T47D (cell line): ENCODE measurements at regions not wholly inside any gene's neighbourhood (a gene's known extent, or its start where the extent isn't known, plus 50 kb on each side); places are given as distances from the start of the nearest gene placed in this dataset.

Experiments
- DNase-seq, 2 experiments: peaks; one replicate each; pipeline versions ENCODE4 v3.0.0 to v3.0.0-alpha.2; 2011 to 2012; ENCODE audit warnings: low read depth in 1 of 2, low spot score in 1 of 2
- JUND ChIP-seq: IDR thresholded peaks from 2 replicates; pipeline ENCODE4 v1.6.1; 2012; ENCODE audit warnings: low read depth
- in situ Hi-C: cut with HindIII; loops from 2 replicates; pipeline ENCODE4 v1.10.0; 2016; ENCODE audit warnings: low sequenced_read_pairs, low pct_unique_long_range_greater_than_20kb

DNA sequence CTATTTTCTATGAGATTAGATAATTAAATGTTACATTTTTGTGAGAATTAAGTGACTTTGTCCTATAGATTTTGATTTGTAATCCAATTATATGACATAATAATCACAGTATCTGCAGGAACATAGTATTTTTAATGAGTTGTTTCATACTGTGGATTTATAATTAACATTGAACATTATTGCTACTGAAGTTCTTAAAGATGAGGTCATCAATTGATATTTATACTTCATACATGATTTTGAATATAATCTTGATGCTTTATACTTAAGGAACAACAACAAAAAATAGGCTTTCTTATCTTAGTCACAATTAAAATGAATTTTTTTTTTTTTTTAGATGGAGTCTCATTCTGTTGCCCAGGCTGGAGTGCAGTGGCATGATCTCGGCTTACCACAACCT is 846.6 kb downstream of the SI start:
- DNase-seq = no peak
- no peak for TF ChIP-seq JUND
- in situ Hi-C loops = no loop called here

DNA sequence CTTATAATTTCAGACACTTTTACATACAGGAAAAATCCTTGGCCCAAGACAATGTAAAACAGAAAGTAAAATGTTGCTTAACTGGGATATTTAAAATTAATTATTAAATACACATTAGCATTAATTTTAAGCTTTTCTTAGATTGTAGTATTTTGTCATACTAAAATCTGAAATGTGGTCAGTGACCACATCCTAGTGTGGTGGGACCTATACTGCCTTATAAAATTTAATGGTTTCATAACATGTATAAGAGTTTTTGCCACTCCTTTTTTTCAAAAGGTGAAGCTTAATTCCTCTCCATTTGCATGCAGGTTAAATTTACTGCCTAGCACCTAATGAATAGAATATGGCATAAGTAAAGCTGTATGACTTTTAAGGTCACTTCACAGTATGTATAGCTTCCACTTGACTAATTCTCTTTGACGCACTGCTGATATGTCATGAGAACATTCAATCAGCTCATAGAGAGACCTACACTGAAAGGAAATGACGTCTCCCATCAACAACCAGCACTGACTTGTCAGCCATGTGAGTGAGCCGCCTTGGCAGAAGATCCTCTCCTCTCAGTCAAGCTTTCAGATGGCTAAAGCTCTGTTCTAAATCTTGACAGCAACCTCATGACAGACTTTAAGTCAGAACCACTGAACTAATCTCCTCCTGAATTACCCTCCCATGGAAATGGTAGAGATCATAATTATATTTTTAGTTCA is 847.8 kb downstream of the SI start:
- in situ Hi-C loops = no loop called here
- no peak for TF ChIP-seq JUND
- no peak for DNase-seq

DNA sequence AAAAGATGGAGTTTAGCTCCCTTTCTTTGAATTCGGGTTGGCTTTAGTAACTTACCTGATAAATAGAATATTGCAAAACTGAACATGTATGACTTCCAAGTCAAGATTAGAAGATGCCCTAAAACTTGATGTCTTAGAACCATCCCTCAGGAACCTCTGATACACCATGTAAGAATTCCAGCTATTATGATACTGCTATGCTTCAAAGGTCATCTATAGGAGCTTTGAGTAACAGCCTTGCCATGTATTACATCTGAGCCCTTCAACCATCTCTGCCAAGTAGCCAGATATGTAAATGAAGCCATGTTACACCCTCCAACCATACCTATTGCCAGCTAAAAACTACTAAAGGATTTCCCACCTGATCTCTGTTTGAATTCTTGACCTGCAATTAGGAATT is 854.2 kb downstream of the SI start:
- TF ChIP-seq JUND = no peak
- DNase-seq = no peak
- in situ Hi-C loops = no loop called here

DNA sequence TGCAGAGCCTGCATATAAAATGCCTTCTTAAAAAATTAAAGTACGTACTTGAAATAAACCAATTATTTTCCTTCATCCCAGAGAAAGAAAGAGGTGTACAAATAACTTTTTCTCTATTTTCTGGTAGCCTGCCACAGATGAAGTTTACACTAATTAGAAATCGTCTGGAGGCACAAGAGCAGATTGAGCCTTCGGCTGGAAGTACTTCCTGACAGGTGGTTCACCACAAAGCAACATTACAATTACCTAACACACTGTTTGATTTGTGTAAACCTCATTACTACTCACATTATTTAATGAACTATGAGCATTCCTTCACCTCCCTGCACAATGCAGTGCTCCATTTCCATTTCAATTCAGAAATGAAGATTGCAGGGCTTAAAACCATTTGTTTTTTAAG is 856.1 kb downstream of the SI start:
- in situ Hi-C loops = no loop called here
- no peak for DNase-seq
- no peak for TF ChIP-seq JUND

DNA sequence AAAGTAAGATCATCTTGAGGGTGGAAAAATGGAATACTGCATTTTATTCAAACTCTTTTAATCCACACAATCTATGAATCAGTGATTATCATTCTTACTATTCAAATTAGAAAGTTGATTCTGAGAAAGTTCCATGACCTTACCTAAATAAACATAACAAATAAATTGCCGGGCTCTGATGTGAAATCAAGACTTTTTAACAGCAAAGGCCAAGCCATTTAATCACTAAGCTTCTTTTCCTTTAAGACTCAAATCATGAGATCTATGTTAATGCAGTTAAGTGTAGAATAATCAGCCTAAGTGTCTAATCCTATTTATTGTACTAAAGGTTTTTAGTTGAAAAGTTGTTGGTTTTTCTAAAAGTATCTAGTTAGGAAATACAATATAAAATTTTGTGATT is 857.0 kb downstream of the SI start:
- TF ChIP-seq JUND = no peak
- DNase-seq = no peak
- in situ Hi-C loops = no loop called here

DNA sequence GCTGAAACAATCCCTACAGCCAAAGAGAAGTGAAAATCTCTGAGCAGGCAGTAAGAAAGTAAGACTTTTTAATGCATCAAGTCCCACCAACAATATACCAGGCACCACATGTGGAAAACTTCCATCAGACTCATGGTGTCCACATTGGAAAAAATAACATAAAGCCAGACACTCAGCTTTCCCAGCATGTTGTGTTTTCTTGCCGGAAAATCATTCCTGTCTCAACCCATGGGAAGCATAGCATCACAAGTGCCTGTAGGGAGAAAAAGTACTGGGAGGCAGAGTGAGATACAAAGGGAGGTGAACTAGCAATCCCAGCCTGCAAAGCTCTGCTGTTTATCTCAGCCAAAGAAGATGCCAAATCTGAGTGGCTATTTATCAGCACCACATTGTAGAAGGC is 868.9 kb downstream of the SI start:
- DNase-seq = no peak
- in situ Hi-C loops = no loop called here
- TF ChIP-seq JUND = no peak

DNA sequence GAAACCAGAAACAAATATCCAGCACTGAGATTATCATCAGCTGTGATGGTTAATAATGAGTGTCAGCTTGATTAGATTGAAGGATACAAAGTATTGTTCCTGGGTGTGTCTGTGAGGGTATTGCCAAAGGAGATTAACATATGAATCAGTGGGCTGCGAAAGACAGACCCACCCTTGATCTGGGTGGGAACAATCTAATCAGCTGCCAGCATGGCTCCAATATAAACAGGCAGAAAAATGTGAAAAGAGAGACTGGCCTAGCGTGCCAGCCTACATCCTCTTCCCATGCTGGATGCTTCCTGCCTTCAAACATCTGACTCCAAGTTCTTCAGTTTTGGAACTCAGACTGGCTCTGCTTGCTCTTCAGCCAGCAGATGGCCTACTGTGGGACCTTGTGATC is 869.5 kb downstream of the SI start:
- no peak for TF ChIP-seq JUND
- in situ Hi-C loops = no loop called here
- DNase-seq = peak in 1 of 2 experiments; percentile 38

DNA sequence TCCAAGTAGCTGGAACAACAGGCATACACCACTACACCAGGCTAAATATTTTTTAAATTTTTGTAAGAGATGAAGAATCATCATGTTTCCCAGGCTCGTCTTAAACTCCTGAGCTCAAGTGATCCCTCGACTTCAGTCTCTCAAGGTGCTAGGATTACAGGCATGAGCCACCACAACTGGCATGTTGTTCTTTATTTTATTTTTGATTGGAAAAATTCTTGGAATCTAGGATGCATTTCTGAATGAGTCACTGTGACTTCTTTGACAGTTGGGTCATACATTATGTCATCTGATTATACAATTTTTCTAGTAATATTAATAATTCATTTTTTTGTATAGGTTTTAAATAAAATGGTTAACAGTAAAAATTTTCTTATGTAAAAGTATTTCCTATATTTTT is 870.2 kb downstream of the SI start:
- in situ Hi-C loops = no loop called here
- DNase-seq = no peak
- no peak for TF ChIP-seq JUND

DNA sequence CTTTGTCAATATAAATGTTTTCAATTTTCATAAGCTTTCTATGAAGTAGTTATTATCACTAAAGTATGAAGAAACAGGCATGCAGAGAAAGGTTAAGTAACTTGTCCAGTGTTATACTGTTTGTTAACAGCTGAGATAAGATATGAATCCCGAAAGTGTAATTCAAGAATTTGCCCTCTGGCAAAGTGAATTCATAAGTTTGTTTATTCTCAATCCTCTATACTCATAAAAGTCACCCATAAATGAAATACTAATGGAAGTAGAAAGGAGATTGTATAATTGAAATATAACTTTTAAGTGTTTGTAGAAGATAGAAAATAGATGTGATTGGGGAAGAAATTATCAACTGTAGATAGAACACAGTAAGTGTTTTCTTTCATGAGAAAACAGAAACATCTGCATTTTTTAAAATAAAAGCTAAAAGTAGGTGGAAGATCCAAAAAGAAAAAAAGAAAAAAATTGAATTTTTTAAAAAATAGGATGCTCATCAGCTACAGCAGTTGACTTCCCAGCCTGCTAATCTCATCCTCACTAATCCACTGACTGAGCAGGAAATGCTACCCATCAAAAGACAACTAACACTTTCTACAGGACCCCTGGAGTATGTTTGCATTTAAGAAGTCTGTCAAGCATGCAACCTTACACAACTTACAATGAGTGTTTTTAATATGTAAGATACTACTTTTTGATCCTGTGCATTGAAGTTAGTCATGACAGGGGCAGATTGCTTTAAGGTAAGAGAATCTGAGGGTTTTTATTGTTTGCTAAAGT is 878.1 kb downstream of the SI start:
- in situ Hi-C loops = no loop called here

DNA sequence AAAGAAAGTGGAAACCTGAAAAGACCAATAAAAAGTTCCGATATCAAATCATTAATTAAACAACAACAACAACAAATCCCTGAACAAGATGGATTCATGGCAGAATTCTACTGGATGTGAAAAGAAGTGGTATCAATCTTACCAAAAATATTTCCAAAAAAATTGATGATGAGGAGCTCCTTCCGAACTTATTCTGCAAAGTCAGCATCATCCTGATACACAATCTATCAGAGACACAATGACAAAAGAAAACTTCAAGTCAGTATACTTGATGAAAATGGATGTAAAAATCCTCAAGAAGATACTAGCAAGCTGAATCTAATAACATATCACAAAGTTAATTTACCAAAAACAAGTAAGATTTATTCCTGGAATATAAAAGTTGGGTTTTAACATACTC is 881.8 kb downstream of the SI start:
- no peak for TF ChIP-seq JUND
- no peak for DNase-seq
- in situ Hi-C loops = no loop called here

More for the DNA sequence above, 878.1 kb downstream of the SI start:
- TF ChIP-seq JUND = no peak
- peak in 1 of 2 experiments; percentile 33 for DNase-seq

DNA sequence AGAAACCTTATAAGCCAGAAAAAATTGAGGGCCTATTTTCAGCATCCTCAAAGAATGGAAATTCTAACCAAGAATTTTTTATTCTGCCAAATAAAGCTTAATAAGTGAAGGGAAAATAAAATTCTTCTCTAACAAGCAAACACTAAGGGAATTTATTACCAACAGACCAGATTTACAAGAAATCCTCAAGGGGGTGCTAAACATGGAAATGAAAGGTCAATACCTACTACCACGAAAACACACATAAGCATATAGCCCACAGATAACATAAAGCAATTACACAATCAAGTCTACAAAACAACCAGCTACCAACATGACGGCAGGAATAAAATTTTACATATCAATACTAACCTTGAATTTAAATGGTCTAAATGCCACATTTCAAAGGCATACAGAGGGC is 883.5 kb downstream of the SI start:
- no peak for DNase-seq
- in situ Hi-C loops = no loop called here
- TF ChIP-seq JUND = no peak

DNA sequence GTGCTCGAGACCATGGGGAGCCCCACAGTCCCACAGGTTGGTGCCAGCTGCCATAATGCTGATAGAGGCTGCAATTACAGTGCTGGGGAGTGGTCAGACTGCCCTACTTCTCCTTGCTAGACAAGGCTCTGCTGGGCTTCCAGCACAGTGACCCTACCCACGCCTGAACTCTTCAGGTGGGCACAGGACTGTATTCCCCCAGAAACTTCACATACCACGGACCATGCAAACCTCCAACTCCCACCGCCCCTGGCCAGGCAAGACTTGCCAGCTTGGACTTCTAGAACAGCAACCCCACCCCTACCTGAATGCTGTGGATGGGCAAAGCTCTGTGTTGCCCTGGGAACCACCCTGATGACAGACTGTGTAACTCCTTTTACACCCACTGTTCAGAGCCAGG is 885.3 kb downstream of the SI start:
- in situ Hi-C loops = no loop called here
- no peak for DNase-seq
- no peak for TF ChIP-seq JUND

DNA sequence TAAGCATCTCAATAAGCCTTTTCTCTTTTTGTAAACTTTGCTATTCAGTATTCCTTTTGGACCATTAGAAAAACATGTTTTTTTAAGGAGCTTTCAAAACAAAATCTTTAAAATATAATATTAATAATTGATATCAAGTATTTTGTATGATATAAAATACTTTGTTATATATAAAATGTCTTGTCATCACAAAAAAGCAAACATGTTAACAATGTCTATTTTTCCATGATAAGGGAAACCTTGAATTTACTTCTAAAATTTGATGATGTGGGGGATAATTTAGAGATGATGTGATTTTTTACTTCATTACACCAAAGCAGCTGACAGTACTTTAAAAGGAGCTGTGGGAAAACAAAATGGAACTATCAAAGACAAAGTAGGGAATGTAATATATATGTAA is 887.7 kb downstream of the SI start:
- TF ChIP-seq JUND = no peak
- no peak for DNase-seq
- in situ Hi-C loops = no loop called here
